ENCODE measurements at regions not wholly inside any gene's neighbourhood (a gene's known extent, or its start where the extent isn't known, plus 50 kb on each side); places are given as distances from the start of the nearest gene placed in this dataset.

DNA sequence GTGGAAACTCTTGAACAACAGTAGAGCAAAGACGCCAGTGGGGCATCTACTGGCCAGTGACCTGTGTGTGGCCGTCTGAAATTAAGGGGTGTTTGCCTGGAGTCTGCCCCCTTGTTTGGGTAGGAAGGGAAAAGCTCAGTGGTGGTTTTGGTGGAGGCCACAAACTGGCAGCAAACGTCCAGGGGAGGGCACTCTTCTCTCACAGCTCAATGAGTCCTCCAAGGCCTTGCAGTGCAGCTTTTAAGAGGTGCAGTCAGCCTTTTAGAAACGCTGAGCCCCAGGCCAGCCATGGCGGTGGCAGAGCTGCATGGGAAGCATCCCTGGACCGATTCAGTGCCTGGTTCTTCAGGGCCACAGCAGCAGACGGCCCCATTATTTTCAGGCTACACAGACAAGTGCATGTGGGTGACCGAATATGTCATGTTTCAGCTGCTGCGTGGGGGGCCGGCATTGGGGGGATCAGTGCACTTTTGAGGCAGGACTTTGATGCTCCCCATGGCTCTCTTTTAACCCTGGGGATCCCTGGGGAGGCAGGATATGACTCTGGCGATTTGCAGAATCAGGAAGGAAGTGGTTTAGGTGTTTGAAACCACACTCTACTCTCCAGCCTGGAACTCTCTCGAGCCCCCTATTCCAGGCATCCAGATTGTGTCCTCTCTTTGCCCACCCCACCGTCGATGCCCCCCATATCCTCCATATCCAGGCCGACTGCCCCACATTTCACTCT, 414.0 kb downstream of the PRDM2 start:
- no peak overlapping the region for H3K27ac ChIP-seq
- TF ChIP-seq ZFX (IDR thresholded peaks at IDR 0.05) (no peak), CTCF (conservative IDR thresholded peaks at IDR 0.05) (peak; percentile 87)

DNA sequence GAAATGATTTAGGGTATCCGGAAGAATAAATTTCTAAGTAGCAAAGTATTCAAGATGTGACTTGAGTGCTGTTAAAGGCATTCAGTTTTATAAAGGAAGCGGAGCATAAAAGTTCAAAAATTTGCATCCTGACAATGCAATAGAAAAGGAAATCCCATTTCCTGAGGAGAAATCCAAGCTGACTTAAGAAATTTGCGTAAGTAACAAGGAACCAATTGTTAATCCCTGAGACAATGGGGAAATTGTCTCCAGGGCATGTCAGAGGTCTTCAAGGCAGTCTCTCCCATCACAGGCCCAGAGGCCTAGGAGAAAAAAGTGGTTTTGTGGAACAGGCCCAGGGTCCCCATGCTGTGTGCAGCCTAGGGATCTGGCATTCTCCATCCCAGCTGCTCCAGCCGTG, 416.0 kb downstream of the PRDM2 start:
- TF ChIP-seq CTCF (conservative IDR thresholded peaks at IDR 0.05), result no peak
- TF ChIP-seq ZFX (IDR thresholded peaks at IDR 0.05), result no peak
- no peak overlapping the region for H3K27ac ChIP-seq

DNA sequence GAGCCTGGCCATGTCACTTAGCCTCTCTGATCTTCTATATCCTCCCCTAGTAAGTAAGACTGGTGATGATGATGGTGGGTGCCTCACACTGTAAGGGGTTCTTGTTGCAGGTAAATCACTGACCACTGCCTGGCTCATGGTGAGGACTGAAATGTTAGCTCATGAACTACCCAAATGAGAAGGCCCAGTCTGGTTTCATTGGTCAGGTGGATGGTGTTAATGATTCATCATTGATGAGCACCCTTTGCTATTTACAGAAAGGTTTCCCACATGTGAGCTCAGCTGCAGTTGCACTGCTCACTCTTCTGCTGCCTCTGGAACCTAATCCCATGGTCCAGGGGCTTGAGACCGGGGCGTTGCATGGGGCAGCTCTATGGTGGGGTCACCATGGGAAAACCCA, 417.7 kb downstream of the PRDM2 start:
- no peak for TF ChIP-seq CTCF (conservative IDR thresholded peaks at IDR 0.05)
- TF ChIP-seq ZFX (IDR thresholded peaks at IDR 0.05), result no peak
- H3K27ac ChIP-seq, result no peak overlapping the region

- TF ChIP-seq CTCF (conservative IDR thresholded peaks at IDR 0.05), result no peak
- no peak for TF ChIP-seq ZFX (IDR thresholded peaks at IDR 0.05)
- no peak overlapping the region for H3K27ac ChIP-seq
These were observed 418.9 kb downstream of the PRDM2 start for GRCh38 chr1:14118691-14119485.

DNA sequence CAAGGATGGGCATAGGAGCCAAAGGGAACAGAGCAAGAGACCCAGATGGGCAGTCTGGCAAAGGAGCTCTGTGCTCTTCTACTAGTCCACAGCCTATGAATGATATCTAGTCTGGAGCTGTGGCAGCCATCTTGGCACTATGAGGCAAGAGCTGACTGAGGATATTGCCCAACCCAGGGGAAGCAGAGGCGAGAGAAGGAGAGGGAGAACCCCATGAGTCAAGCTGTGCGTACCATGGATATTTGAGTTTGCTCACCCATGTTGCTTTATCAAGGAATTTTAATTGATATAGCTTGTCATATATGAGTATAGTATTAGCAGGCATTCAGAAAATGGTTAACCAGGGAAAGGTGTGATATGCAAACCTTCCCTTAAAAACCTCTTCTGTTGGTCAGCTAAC, 420.9 kb downstream of the PRDM2 start:
- TF ChIP-seq CTCF (conservative IDR thresholded peaks at IDR 0.05) (no peak), ZFX (IDR thresholded peaks at IDR 0.05) (no peak)
- no peak overlapping the region for H3K27ac ChIP-seq

DNA sequence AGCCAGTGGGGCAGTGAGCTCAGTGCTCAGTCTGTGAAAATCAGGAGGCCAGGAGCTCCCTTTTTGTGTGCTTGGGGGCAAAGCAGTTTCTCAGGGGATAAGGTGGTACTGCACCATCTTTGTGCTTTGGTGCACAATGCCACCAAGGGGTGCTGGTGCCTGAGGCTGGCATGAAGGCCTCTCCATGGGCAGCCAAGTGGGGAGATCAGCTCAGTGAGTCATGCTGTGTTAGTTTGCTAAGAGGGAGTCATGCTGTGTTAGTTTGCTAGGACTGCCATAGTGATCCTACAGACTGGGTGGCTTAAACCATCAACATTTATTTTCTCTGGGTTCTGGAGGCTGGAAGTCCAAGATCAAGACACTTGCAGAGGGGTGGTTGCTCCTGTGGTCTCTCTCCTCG, 428.1 kb downstream of the PRDM2 start:
- TF ChIP-seq CTCF (conservative IDR thresholded peaks at IDR 0.05) (no peak), ZFX (IDR thresholded peaks at IDR 0.05) (no peak)
- no peak overlapping the region for H3K27ac ChIP-seq

GRCh38 chr1:14129009-14129408, 429.0 kb downstream of the PRDM2 start:
- no peak overlapping the region for H3K27ac ChIP-seq
- TF ChIP-seq CTCF (conservative IDR thresholded peaks at IDR 0.05), result no peak
- no peak for TF ChIP-seq ZFX (IDR thresholded peaks at IDR 0.05)

Measured in C4-2B (cell line).